Thoracic aorta (tissue), 2 donors: ENCODE measurements at regions not wholly inside any gene's neighbourhood (a gene's known extent, or its start where the extent isn't known, plus 50 kb on each side); places are given as distances from the start of the nearest gene placed in this dataset.

Experiments
- ATAC-seq: fragments of 150-250 bp; one replicate; pipeline ENCODE4 v1.8.0; 2017; ENCODE audit warnings: low read depth; ENCODE audit not compliant: insufficient number of reproducible peaks, low FRiP score
- DNase-seq: peaks from one replicate; pipeline ENCODE4 v3.0.0-alpha.2; 2020; ENCODE audit warnings: low spot score
- H3K27ac ChIP-seq, 2 donors: fragments of 200-600 bp; sonication (generic); 1 replicate in 1 of 2; 2 replicates in 1 of 2; pipeline ENCODE4 v1.5.1; 2016; ENCODE audit warnings: mild to moderate bottlenecking in 2 of 2, moderate library complexity in 2 of 2
- H3K27me3 ChIP-seq: fragments of 200-600 bp; sonication (generic); replicated peaks from 2 replicates; pipeline ENCODE4 v1.6.0; 2016; ENCODE audit warnings: mild to moderate bottlenecking; ENCODE audit not compliant: insufficient read depth
- H3K36me3 ChIP-seq: fragments of 200-600 bp; sonication (generic); one replicate; pipeline ENCODE4 v1.5.1; 2016
- H3K4me1 ChIP-seq, 2 donors: fragments of 200-600 bp; sonication (generic); 1 replicate in 1 of 2; 2 replicates in 1 of 2; pipeline versions ENCODE4 v1.5.1 to v1.6.0; 2016; ENCODE audit warnings: low read depth in 2 of 2, mild to moderate bottlenecking in 1 of 2; ENCODE audit not compliant: control insufficient read depth in 1 of 2
- H3K4me3 ChIP-seq: fragments of 200-600 bp; sonication (generic); 2 replicates; pipeline ENCODE4 v1.5.1; 2016; ENCODE audit warnings: mild to moderate bottlenecking
- H3K9me3 ChIP-seq: fragments of 200-600 bp; sonication (generic); 2 replicates; pipeline ENCODE4 v1.5.1; 2016
- CTCF ChIP-seq: fragments of 200-600 bp; sonication (generic); IDR thresholded peaks from one replicate; pipeline ENCODE4 v1.5.1; 2019; ENCODE audit warnings: antibody characterized with exemption

- no peak overlapping the region for H3K4me3 ChIP-seq
- no peaks in the 10 kb centered on the region for H3K4me1 ChIP-seq
- no peak overlapping the region for H3K27ac ChIP-seq
- no peaks in the 10 kb centered on the region for H3K9me3 ChIP-seq
- no peak for ATAC-seq
- no peak for DNase-seq
- no peaks in the 10 kb centered on the region for H3K27me3 ChIP-seq
- H3K36me3 ChIP-seq = no peaks in the 10 kb centered on the region
- TF ChIP-seq CTCF = no peak
Measured at GRCh38 chr5:23332650-23333251, 174.7 kb upstream of the PRDM9 start.

GRCh38 chr5:23330726-23331125 lies 176.7 kb upstream of the PRDM9 start:
- DNase-seq (no peak), ATAC-seq (no peak)
- no peaks in the 10 kb centered on the region for H3K36me3 ChIP-seq
- no peak for TF ChIP-seq CTCF
- no peak overlapping the region for H3K27ac ChIP-seq
- no peaks in the 10 kb centered on the region for H3K9me3 ChIP-seq
- H3K4me3 ChIP-seq = no peak overlapping the region
- H3K27me3 ChIP-seq = no peaks in the 10 kb centered on the region
- H3K4me1 ChIP-seq = no peaks in the 10 kb centered on the region

- H3K27me3 ChIP-seq = no peaks in the 10 kb centered on the region
- H3K4me3 ChIP-seq = no peak overlapping the region
- H3K36me3 ChIP-seq = no peaks in the 10 kb centered on the region
- no peaks in the 10 kb centered on the region for H3K4me1 ChIP-seq
- no peak overlapping the region for H3K27ac ChIP-seq
- ATAC-seq = no peak
- no peak for DNase-seq
- TF ChIP-seq CTCF = no peak
- no peaks in the 10 kb centered on the region for H3K9me3 ChIP-seq
Measured at GRCh38 chr5:23319901-23320300, 187.5 kb upstream of the PRDM9 start.

GRCh38 chr5:23318960-23319359 lies 188.4 kb upstream of the PRDM9 start:
- Histone ChIP-seq H3K4me3 (no peak overlapping the region), H3K36me3 (no peaks in the 10 kb centered on the region), H3K9me3 (no peaks in the 10 kb centered on the region), H3K27me3 (no peaks in the 10 kb centered on the region), H3K4me1 (no peaks in the 10 kb centered on the region), H3K27ac (no peak overlapping the region)
- DNase-seq (no peak), ATAC-seq (no peak)
- no peak for TF ChIP-seq CTCF

- Histone ChIP-seq H3K4me3 (no peak overlapping the region), H3K27me3 (no peaks in the 10 kb centered on the region), H3K4me1 (no peaks in the 10 kb centered on the region), H3K9me3 (no peaks in the 10 kb centered on the region), H3K36me3 (no peaks in the 10 kb centered on the region), H3K27ac (no peak overlapping the region)
- TF ChIP-seq CTCF = no peak
- DNase-seq (no peak), ATAC-seq (no peak)
Measured at GRCh38 chr5:23318166-23318565, 189.2 kb upstream of the PRDM9 start.
